GM23338 (cell line): ENCODE measurements at regions not wholly inside any gene's neighbourhood (a gene's known extent, or its start where the extent isn't known, plus 50 kb on each side); places are given as distances from the start of the nearest gene placed in this dataset.

ENCODE experiments used
- ATAC-seq: fragments of 200-7000 bp; cut with Tn5 transposase; 3 replicates; pipeline ENCODE4 v1.9.1; 2020
- DNase-seq: peaks from one replicate; pipeline ENCODE4 v3.0.0-alpha.2; 2015; ENCODE audit warnings: low spot score
- H2AFZ ChIP-seq: fragments of 200-600 bp; sonication (generic); 2 replicates; pipeline ENCODE4 v1.8.0; 2016; ENCODE audit warnings: antibody characterized with exemption, mild to moderate bottlenecking, moderate library complexity
- H3F3A ChIP-seq: fragments of 200-600 bp; sonication (generic); replicated peaks from 2 replicates; pipeline ENCODE4 v1.8.0; 2017; ENCODE audit warnings: antibody characterized with exemption, mixed run types, low read depth
- H3K27ac ChIP-seq: fragments of 200-600 bp; sonication (generic); 2 replicates; pipeline ENCODE4 v1.6.1; 2016; ENCODE audit warnings: low read depth
- H3K27me3 ChIP-seq: fragments of 200-600 bp; sonication (generic); 2 replicates; pipeline ENCODE4 v1.8.0; 2016; ENCODE audit warnings: mild to moderate bottlenecking, mixed run types, moderate library complexity; ENCODE audit not compliant: insufficient read depth
- H3K36me3 ChIP-seq: fragments of 200-600 bp; sonication (generic); 2 replicates; pipeline ENCODE4 v1.8.0; 2016; ENCODE audit warnings: mild to moderate bottlenecking; ENCODE audit not compliant: insufficient read depth
- H3K4me1 ChIP-seq: fragments of 200-600 bp; sonication (generic); 2 replicates; pipeline ENCODE4 v1.8.0; 2016; ENCODE audit warnings: mild to moderate bottlenecking, moderate library complexity; ENCODE audit not compliant: insufficient read depth
- H3K4me2 ChIP-seq: fragments of 200-600 bp; sonication (generic); 2 replicates; pipeline ENCODE4 v1.7.1; 2017; ENCODE audit warnings: mixed run types
- H3K4me3 ChIP-seq: fragments of 200-600 bp; sonication (generic); 2 replicates; pipeline ENCODE4 v1.6.1; 2016; ENCODE audit warnings: mixed run types
- H3K79me2 ChIP-seq: fragments of 200-600 bp; sonication (generic); replicated peaks from 2 replicates; pipeline ENCODE4 v1.8.0; 2017; ENCODE audit warnings: mild to moderate bottlenecking; ENCODE audit not compliant: insufficient read depth
- H3K9me2 ChIP-seq: fragments of 200-600 bp; sonication (generic); 2 replicates; pipeline ENCODE4 v1.8.0; 2017; ENCODE audit not compliant: insufficient read depth
- H4K20me1 ChIP-seq: fragments of 200-600 bp; sonication (generic); replicated peaks from 2 replicates; pipeline ENCODE4 v1.8.0; 2017; ENCODE audit warnings: mild to moderate bottlenecking; ENCODE audit not compliant: insufficient read depth
- H3K27ac Mint-ChIP-seq: 2 replicates; pipeline ENCODE4 v1.8.0; 2020; ENCODE audit warnings: inconsistent platforms, mild to moderate bottlenecking, moderate library complexity, mixed read lengths
- H3K27me3 Mint-ChIP-seq: 3 replicates; pipeline ENCODE4 v1.8.0; 2022; ENCODE audit warnings: low read depth, mild to moderate bottlenecking, moderate library complexity, mixed read lengths, inconsistent platforms; ENCODE audit not compliant: insufficient read depth, poor library complexity
- H3K36me3 Mint-ChIP-seq: 3 replicates; pipeline ENCODE4 v1.8.0; 2021; ENCODE audit warnings: low read depth, mild to moderate bottlenecking, inconsistent platforms, moderate library complexity, mixed read lengths
- H3K4me1 Mint-ChIP-seq: 3 replicates; pipeline ENCODE4 v1.8.0; 2020; ENCODE audit warnings: mild to moderate bottlenecking, inconsistent platforms, mixed read lengths
- H3K4me3 Mint-ChIP-seq: 3 replicates; pipeline ENCODE4 v1.8.0; 2021; ENCODE audit warnings: moderate library complexity, mild to moderate bottlenecking, inconsistent platforms, mixed read lengths
- H3K9me3 Mint-ChIP-seq: 3 replicates; pipeline ENCODE4 v1.8.0; 2020; ENCODE audit warnings: moderate library complexity, mild to moderate bottlenecking, inconsistent platforms, mixed read lengths
- CREB1 ChIP-seq: fragments of 250-450 bp; sonication (Bioruptor Pico); IDR thresholded peaks from 2 replicates; pipeline ENCODE4 v1.5.0; 2020; ENCODE audit warnings: low read depth, mild to moderate bottlenecking, moderate library complexity
- EZH2phosphoT487 ChIP-seq: fragments of 200-600 bp; sonication (generic); IDR thresholded peaks from one replicate; pipeline ENCODE4 v1.8.1; 2018; ENCODE audit warnings: antibody characterized with exemption; ENCODE audit not compliant: unreplicated experiment
- JUNB ChIP-seq: IDR thresholded peaks from one replicate; pipeline ENCODE4 v1.6.1; 2016; ENCODE audit warnings: antibody characterized with exemption; ENCODE audit not compliant: unreplicated experiment
- NANOG ChIP-seq: IDR thresholded peaks from 2 replicates; pipeline ENCODE4 v1.6.1; 2016; ENCODE audit warnings: antibody characterized with exemption, borderline replicate concordance
- POLR2AphosphoS5 ChIP-seq: IDR thresholded peaks from 2 replicates; pipeline ENCODE4 v1.6.1; 2016; ENCODE audit warnings: antibody characterized with exemption, low read depth
- STAT1 ChIP-seq: IDR thresholded peaks from one replicate; pipeline ENCODE4 v1.6.1; 2016; ENCODE audit warnings: antibody characterized with exemption; ENCODE audit not compliant: unreplicated experiment
- ZNF114 ChIP-seq: fragments of 250-450 bp; sonication (Bioruptor Pico); IDR thresholded peaks from 2 replicates; pipeline ENCODE4 v1.5.0; 2020; ENCODE audit warnings: mild to moderate bottlenecking, moderate library complexity
- ZNF331 ChIP-seq: fragments of 250-450 bp; sonication (Bioruptor Pico); IDR thresholded peaks from 2 replicates; pipeline ENCODE4 v1.5.0; 2020; ENCODE audit warnings: low read depth, mild to moderate bottlenecking, moderate library complexity
- TF ChIP-seq, protein P1 (sequence below): IDR thresholded peaks from 2 replicates; pipeline ENCODE4 v1.6.1; 2016; ENCODE audit warnings: antibody characterized with exemption
- TF ChIP-seq, protein P2 (sequence below): fragments of 250-450 bp; sonication (Bioruptor Pico); IDR thresholded peaks from 2 replicates; pipeline ENCODE4 v1.5.0; 2020; ENCODE audit warnings: mild to moderate bottlenecking, moderate library complexity
- TF ChIP-seq, protein P3 (sequence below), 2 experiments: fragments of 200-600 bp in 1 of 2; sonication (generic) in 1 of 2; conservative IDR thresholded peaks; 2 replicates each; pipeline versions ENCODE4 v1.5.1 to v1.6.1; 2016 to 2017; ENCODE audit warnings: antibody characterized with exemption in 2 of 2, low read depth in 2 of 2, mild to moderate bottlenecking in 2 of 2, moderate library complexity in 1 of 2
- TF ChIP-seq, protein P4 (sequence below): IDR thresholded peaks from one replicate; pipeline ENCODE4 v1.6.1; 2018; ENCODE audit warnings: antibody characterized with exemption; ENCODE audit not compliant: unreplicated experiment

DNA sequence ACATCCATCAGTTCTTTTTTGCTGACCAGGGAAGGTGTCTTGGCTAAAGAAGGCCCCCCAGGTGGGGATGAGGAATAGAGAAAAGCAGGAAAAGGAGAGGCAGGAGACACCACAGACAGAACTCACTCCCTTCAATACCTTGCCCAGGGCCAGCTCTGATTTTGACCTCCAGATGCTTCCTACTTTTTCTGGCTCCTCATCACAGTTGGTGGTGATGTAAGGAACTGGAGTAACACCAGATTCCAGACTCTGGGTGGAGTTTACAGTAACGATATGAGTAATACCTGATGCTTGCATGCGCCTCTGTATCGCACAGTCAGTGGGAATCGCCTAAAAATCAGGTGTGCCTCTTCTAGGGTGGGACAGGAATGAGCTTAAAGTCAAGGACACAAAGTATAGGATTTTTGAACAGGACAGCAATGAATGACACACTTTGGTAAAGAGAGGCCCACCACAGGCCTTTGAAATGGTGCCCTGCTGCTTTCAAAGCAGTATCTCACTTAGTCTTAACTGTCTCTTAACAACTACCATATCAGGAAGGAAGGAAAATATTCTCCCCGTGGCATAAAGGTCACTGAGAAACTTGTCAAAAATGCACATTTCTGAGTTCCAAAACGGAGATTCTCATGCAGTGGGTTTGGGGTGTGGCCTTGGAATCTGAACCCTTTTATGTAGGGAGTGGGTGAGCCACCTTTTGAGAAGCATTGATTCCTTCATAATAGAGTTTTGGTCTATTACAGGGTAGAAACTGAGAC, 140.8 kb downstream of the SNX19 start:
- no peaks in the 10 kb centered on the region for H4K20me1 ChIP-seq
- H3K27me3 ChIP-seq, result no peaks in the 10 kb centered on the region
- Mint-ChIP-seq H3K4me3 (no peak overlapping the region), H3K4me1 (peaks cover 4% of the 10 kb centered on the region; the same call in 2 of the 3 replicates), H3K9me3 (no peaks in the 10 kb centered on the region; the same call in 2 of the 3 replicates), H3K36me3 (no peaks in the 10 kb centered on the region), H3K27ac (no peak overlapping the region), H3K27me3 (no peaks in the 10 kb centered on the region)
- H3K9me2 ChIP-seq, result peaks cover 15% of the 10 kb centered on the region
- no peak overlapping the region for H3K4me3 ChIP-seq
- no peaks in the 10 kb centered on the region for H3F3A ChIP-seq
- H3K4me2 ChIP-seq, result no peak overlapping the region
- H2AFZ ChIP-seq, result no peak overlapping the region
- no peak for ATAC-seq
- TF ChIP-seq, protein P1, sequence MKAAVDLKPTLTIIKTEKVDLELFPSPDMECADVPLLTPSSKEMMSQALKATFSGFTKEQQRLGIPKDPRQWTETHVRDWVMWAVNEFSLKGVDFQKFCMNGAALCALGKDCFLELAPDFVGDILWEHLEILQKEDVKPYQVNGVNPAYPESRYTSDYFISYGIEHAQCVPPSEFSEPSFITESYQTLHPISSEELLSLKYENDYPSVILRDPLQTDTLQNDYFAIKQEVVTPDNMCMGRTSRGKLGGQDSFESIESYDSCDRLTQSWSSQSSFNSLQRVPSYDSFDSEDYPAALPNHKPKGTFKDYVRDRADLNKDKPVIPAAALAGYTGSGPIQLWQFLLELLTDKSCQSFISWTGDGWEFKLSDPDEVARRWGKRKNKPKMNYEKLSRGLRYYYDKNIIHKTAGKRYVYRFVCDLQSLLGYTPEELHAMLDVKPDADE, result no peak
- TF ChIP-seq CREB1 (CRISPR knock-in tag) (no peak), POLR2AphosphoS5 (no peak), ZNF114 (CRISPR knock-in tag) (no peak), NANOG (no peak), ZNF331 (CRISPR knock-in tag) (no peak), STAT1 (no peak), EZH2phosphoT487 (no peak), JUNB (no peak)
- TF ChIP-seq, protein P2, sequence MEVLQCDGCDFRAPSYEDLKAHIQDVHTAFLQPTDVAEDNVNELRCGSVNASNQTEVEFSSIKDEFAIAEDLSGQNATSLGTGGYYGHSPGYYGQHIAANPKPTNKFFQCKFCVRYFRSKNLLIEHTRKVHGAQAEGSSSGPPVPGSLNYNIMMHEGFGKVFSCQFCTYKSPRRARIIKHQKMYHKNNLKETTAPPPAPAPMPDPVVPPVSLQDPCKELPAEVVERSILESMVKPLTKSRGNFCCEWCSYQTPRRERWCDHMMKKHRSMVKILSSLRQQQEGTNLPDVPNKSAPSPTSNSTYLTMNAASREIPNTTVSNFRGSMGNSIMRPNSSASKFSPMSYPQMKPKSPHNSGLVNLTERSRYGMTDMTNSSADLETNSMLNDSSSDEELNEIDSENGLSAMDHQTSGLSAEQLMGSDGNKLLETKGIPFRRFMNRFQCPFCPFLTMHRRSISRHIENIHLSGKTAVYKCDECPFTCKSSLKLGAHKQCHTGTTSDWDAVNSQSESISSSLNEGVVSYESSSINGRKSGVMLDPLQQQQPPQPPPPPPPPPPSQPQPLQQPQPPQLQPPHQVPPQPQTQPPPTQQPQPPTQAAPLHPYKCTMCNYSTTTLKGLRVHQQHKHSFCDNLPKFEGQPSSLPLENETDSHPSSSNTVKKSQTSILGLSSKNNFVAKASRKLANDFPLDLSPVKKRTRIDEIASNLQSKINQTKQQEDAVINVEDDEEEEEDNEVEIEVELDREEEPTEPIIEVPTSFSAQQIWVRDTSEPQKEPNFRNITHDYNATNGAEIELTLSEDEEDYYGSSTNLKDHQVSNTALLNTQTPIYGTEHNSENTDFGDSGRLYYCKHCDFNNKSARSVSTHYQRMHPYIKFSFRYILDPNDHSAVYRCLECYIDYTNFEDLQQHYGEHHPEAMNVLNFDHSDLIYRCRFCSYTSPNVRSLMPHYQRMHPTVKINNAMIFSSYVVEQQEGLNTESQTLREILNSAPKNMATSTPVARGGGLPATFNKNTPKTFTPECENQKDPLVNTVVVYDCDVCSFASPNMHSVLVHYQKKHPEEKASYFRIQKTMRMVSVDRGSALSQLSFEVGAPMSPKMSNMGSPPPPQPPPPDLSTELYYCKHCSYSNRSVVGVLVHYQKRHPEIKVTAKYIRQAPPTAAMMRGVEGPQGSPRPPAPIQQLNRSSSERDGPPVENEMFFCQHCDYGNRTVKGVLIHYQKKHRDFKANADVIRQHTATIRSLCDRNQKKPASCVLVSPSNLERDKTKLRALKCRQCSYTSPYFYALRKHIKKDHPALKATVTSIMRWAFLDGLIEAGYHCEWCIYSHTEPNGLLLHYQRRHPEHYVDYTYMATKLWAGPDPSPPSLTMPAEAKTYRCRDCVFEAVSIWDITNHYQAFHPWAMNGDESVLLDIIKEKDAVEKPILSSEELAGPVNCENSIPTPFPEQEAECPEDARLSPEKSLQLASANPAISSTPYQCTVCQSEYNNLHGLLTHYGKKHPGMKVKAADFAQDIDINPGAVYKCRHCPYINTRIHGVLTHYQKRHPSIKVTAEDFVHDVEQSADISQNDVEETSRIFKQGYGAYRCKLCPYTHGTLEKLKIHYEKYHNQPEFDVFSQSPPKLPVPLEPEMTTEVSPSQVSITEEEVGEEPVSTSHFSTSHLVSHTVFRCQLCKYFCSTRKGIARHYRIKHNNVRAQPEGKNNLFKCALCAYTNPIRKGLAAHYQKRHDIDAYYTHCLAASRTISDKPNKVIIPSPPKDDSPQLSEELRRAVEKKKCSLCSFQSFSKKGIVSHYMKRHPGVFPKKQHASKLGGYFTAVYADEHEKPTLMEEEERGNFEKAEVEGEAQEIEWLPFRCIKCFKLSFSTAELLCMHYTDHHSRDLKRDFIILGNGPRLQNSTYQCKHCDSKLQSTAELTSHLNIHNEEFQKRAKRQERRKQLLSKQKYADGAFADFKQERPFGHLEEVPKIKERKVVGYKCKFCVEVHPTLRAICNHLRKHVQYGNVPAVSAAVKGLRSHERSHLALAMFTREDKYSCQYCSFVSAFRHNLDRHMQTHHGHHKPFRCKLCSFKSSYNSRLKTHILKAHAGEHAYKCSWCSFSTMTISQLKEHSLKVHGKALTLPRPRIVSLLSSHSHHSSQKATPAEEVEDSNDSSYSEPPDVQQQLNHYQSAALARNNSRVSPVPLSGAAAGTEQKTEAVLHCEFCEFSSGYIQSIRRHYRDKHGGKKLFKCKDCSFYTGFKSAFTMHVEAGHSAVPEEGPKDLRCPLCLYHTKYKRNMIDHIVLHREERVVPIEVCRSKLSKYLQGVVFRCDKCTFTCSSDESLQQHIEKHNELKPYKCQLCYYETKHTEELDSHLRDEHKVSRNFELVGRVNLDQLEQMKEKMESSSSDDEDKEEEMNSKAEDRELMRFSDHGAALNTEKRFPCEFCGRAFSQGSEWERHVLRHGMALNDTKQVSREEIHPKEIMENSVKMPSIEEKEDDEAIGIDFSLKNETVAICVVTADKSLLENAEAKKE (CRISPR knock-in tag), result no peak
- TF ChIP-seq, protein P3, sequence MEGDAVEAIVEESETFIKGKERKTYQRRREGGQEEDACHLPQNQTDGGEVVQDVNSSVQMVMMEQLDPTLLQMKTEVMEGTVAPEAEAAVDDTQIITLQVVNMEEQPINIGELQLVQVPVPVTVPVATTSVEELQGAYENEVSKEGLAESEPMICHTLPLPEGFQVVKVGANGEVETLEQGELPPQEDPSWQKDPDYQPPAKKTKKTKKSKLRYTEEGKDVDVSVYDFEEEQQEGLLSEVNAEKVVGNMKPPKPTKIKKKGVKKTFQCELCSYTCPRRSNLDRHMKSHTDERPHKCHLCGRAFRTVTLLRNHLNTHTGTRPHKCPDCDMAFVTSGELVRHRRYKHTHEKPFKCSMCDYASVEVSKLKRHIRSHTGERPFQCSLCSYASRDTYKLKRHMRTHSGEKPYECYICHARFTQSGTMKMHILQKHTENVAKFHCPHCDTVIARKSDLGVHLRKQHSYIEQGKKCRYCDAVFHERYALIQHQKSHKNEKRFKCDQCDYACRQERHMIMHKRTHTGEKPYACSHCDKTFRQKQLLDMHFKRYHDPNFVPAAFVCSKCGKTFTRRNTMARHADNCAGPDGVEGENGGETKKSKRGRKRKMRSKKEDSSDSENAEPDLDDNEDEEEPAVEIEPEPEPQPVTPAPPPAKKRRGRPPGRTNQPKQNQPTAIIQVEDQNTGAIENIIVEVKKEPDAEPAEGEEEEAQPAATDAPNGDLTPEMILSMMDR (conservative IDR thresholded peaks at IDR 0.05; ENCODE audit: low read depth in 2 of 2), result no peak
- TF ChIP-seq, protein P4, sequence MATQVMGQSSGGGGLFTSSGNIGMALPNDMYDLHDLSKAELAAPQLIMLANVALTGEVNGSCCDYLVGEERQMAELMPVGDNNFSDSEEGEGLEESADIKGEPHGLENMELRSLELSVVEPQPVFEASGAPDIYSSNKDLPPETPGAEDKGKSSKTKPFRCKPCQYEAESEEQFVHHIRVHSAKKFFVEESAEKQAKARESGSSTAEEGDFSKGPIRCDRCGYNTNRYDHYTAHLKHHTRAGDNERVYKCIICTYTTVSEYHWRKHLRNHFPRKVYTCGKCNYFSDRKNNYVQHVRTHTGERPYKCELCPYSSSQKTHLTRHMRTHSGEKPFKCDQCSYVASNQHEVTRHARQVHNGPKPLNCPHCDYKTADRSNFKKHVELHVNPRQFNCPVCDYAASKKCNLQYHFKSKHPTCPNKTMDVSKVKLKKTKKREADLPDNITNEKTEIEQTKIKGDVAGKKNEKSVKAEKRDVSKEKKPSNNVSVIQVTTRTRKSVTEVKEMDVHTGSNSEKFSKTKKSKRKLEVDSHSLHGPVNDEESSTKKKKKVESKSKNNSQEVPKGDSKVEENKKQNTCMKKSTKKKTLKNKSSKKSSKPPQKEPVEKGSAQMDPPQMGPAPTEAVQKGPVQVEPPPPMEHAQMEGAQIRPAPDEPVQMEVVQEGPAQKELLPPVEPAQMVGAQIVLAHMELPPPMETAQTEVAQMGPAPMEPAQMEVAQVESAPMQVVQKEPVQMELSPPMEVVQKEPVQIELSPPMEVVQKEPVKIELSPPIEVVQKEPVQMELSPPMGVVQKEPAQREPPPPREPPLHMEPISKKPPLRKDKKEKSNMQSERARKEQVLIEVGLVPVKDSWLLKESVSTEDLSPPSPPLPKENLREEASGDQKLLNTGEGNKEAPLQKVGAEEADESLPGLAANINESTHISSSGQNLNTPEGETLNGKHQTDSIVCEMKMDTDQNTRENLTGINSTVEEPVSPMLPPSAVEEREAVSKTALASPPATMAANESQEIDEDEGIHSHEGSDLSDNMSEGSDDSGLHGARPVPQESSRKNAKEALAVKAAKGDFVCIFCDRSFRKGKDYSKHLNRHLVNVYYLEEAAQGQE, result no peak
- no peak for DNase-seq
- no peaks in the 10 kb centered on the region for H3K36me3 ChIP-seq
- H3K4me1 ChIP-seq, result no peaks in the 10 kb centered on the region
- H3K27ac ChIP-seq, result no peak overlapping the region
- no peaks in the 10 kb centered on the region for H3K79me2 ChIP-seq
